Activated B cell treated with CpG ODN at 0.5 μM for 24 hours (primary cell): ENCODE measurements at regions not wholly inside any gene's neighbourhood (a gene's known extent, or its start where the extent isn't known, plus 50 kb on each side); places are given as distances from the start of the nearest gene placed in this dataset.

Source experiments
- ATAC-seq: fragments of 200-7000 bp; cut with Tn5 transposase; one replicate; pipeline ENCODE4 v1.10.0; 2021; ENCODE audit warnings: low read depth, mild to moderate bottlenecking, moderate library complexity
- CTCF ChIA-PET: fragments of 350-600 bp; sonication (Branson Sonifier 250); formaldehyde crosslinking; loops from one replicate; lab custom pipeline; 2021; ENCODE audit warnings: antibody characterized with exemption; lab: Charles Lee
- POLR2A ChIA-PET: fragments of 350-600 bp; sonication (Branson Sonifier 250); formaldehyde crosslinking; loops from one replicate; lab custom pipeline; 2021; ENCODE audit warnings: antibody characterized with exemption; lab: Charles Lee
- DNase-seq: peaks from one replicate; pipeline ENCODE4 v3.0.0; 2022
- H3K27ac Mint-ChIP-seq: one replicate; pipeline ENCODE4 v1.8.0; 2020; ENCODE audit warnings: mixed read lengths
- H3K27me3 Mint-ChIP-seq: one replicate; pipeline ENCODE4 v1.8.0; 2021; ENCODE audit warnings: mixed read lengths
- H3K36me3 Mint-ChIP-seq: one replicate; pipeline ENCODE4 v1.8.0; 2021; ENCODE audit warnings: low read depth, mixed read lengths
- H3K4me1 Mint-ChIP-seq: one replicate; pipeline ENCODE4 v1.8.0; 2021; ENCODE audit warnings: mixed read lengths
- H3K4me3 Mint-ChIP-seq: one replicate; pipeline ENCODE4 v1.8.0; 2020; ENCODE audit warnings: mild to moderate bottlenecking, mixed read lengths
- H3K9me3 Mint-ChIP-seq: one replicate; pipeline ENCODE4 v1.8.0; 2020; ENCODE audit warnings: mixed read lengths
- CTCF ChIP-seq: fragments of 200-600 bp; IDR thresholded peaks from one replicate; pipeline ENCODE4 v1.8.0; 2022; ENCODE audit warnings: antibody characterized with exemption, mild to moderate bottlenecking
- intact Hi-C: fragments of 100-400 bp; cut with micrococcal nuclease; formaldehyde crosslinking; loops from one replicate; pipeline ENCODE4 v1.15.1; 2024

- no peaks in the 10 kb centered on the region for H3K4me1 Mint-ChIP-seq
- H3K4me3 Mint-ChIP-seq, result no peak overlapping the region
- no peak for TF ChIP-seq CTCF
- H3K27me3 Mint-ChIP-seq, result peaks cover 2% of the 10 kb centered on the region
- no peaks in the 10 kb centered on the region for H3K36me3 Mint-ChIP-seq
- no peaks in the 10 kb centered on the region for H3K9me3 Mint-ChIP-seq
- ATAC-seq (no peak), DNase-seq (no peak)
- no peak overlapping the region for H3K27ac Mint-ChIP-seq
- intact Hi-C loops, result no loop called here
- CTCF ChIA-PET, result no interaction called here
- POLR2A ChIA-PET, result no interaction called here
Observed at GRCh38 chr4:17327591-17327990, 184.3 kb downstream of the QDPR start.

- Mint-ChIP-seq H3K4me1 (no peaks in the 10 kb centered on the region), H3K36me3 (no peaks in the 10 kb centered on the region), H3K27me3 (peaks cover 2% of the 10 kb centered on the region), H3K9me3 (no peaks in the 10 kb centered on the region), H3K27ac (no peak overlapping the region), H3K4me3 (no peak overlapping the region)
- no peak for DNase-seq
- no peak for ATAC-seq
- TF ChIP-seq CTCF, result no peak
- POLR2A ChIA-PET, result no interaction called here
- intact Hi-C loops, result no loop called here
- CTCF ChIA-PET, result no interaction called here
Observed at GRCh38 chr4:17326756-17327155, 185.1 kb downstream of the QDPR start.

- no peak overlapping the region for H3K4me3 Mint-ChIP-seq
- no peak overlapping the region for H3K27ac Mint-ChIP-seq
- ATAC-seq (no peak), DNase-seq (no peak)
- H3K27me3 Mint-ChIP-seq, result peaks cover 2% of the 10 kb centered on the region
- intact Hi-C loops, result no loop called here
- H3K9me3 Mint-ChIP-seq, result peaks cover 4% of the 10 kb centered on the region
- POLR2A ChIA-PET, result no interaction called here
- TF ChIP-seq CTCF, result no peak
- CTCF ChIA-PET, result no interaction called here
- H3K36me3 Mint-ChIP-seq, result no peaks in the 10 kb centered on the region
- H3K4me1 Mint-ChIP-seq, result no peaks in the 10 kb centered on the region
Observed at GRCh38 chr4:17325098-17325497, 186.8 kb downstream of the QDPR start.

- peaks cover 2% of the 10 kb centered on the region for H3K27me3 Mint-ChIP-seq
- no peaks in the 10 kb centered on the region for H3K36me3 Mint-ChIP-seq
- POLR2A ChIA-PET, result no interaction called here
- CTCF ChIA-PET, result no interaction called here
- TF ChIP-seq CTCF, result no peak
- no peak for DNase-seq
- no peaks in the 10 kb centered on the region for H3K4me1 Mint-ChIP-seq
- H3K4me3 Mint-ChIP-seq, result no peak overlapping the region
- intact Hi-C loops, result no loop called here
- peaks cover 7% of the 10 kb centered on the region for H3K9me3 Mint-ChIP-seq
- H3K27ac Mint-ChIP-seq, result no peak overlapping the region
- ATAC-seq, result no peak
Observed at GRCh38 chr4:17324386-17324830, 187.5 kb downstream of the QDPR start.

GRCh38 chr4:17323554-17324385, 188.1 kb downstream of the QDPR start:
- ChIA-PET CTCF (no interaction called here), POLR2A (no interaction called here)
- Mint-ChIP-seq H3K27ac (no peak overlapping the region), H3K4me1 (no peaks in the 10 kb centered on the region), H3K4me3 (no peak overlapping the region), H3K27me3 (peaks cover 2% of the 10 kb centered on the region), H3K36me3 (no peaks in the 10 kb centered on the region), H3K9me3 (peaks cover 7% of the 10 kb centered on the region)
- TF ChIP-seq CTCF, result no peak
- intact Hi-C loops, result no loop called here
- DNase-seq (no peak), ATAC-seq (no peak)
